OCI-LY1 (cell line): ENCODE measurements at regions not wholly inside any gene's neighbourhood (a gene's known extent, or its start where the extent isn't known, plus 50 kb on each side); places are given as distances from the start of the nearest gene placed in this dataset.

Experiments
- H2AFZ ChIP-seq: fragments of 200-600 bp; sonication (generic), shearing (Covaris generic); 2 replicates; pipeline ENCODE4 v1.6.0; 2014; ENCODE audit warnings: antibody characterized with exemption, mild to moderate bottlenecking, low read length
- H3F3A ChIP-seq: fragments of 200-600 bp; sonication (generic), shearing (Covaris generic); 2 replicates; pipeline ENCODE4 v1.6.0; 2014; ENCODE audit warnings: mild to moderate bottlenecking, antibody characterized with exemption, low read length, moderate library complexity; ENCODE audit not compliant: insufficient read depth
- H3K27ac ChIP-seq: fragments of 200-600 bp; sonication (generic); 2 replicates; pipeline ENCODE4 v1.5.1; 2014; ENCODE audit warnings: low read length, mixed run types, mild to moderate bottlenecking, low read depth; ENCODE audit not compliant: poor library complexity, severe bottlenecking
- H3K27me3 ChIP-seq: fragments of 200-600 bp; sonication (generic); 2 replicates; pipeline ENCODE4 v1.6.0; 2014; ENCODE audit warnings: antibody characterized with exemption, mild to moderate bottlenecking, low read length, moderate library complexity; ENCODE audit not compliant: insufficient read depth
- H3K36me3 ChIP-seq: fragments of 200-600 bp; sonication (generic); 2 replicates; pipeline ENCODE4 v1.6.1; 2014; ENCODE audit warnings: mild to moderate bottlenecking, antibody characterized with exemption, low read length, moderate library complexity, mixed read lengths; ENCODE audit not compliant: insufficient read depth
- H3K4me1 ChIP-seq: fragments of 200-600 bp; sonication (generic); 2 replicates; pipeline ENCODE4 v1.5.1; 2014; ENCODE audit warnings: mild to moderate bottlenecking, low read length, moderate library complexity; ENCODE audit not compliant: insufficient read depth, severe bottlenecking
- H3K4me2 ChIP-seq: fragments of 200-600 bp; sonication (generic), shearing (Covaris generic); 2 replicates; pipeline ENCODE4 v1.6.1; 2014; ENCODE audit warnings: low read length
- H3K4me3 ChIP-seq: fragments of 200-600 bp; sonication (generic); 2 replicates; pipeline ENCODE4 v1.5.1; 2014; ENCODE audit warnings: low read length, low read depth, mild to moderate bottlenecking, mixed read lengths; ENCODE audit not compliant: poor library complexity, severe bottlenecking
- H3K79me2 ChIP-seq: fragments of 200-600 bp; shearing (Covaris generic); 2 replicates; pipeline ENCODE4 v1.6.1; 2016; ENCODE audit warnings: mixed run types, low read length, mixed read lengths; ENCODE audit not compliant: insufficient read depth
- H3K9ac ChIP-seq: fragments of 200-600 bp; sonication (generic), shearing (Covaris generic); 2 replicates; pipeline ENCODE4 v1.6.1; 2014; ENCODE audit warnings: mild to moderate bottlenecking, low read length, mixed read lengths
- H3K9me2 ChIP-seq: fragments of 200-600 bp; sonication (generic), shearing (Covaris generic); 2 replicates; pipeline ENCODE4 v1.6.1; 2014; ENCODE audit warnings: low read depth, mild to moderate bottlenecking, low read length, mixed read lengths
- H3K9me3 ChIP-seq: fragments of 200-600 bp; shearing (Covaris generic); 2 replicates; pipeline ENCODE4 v1.6.1; 2014; ENCODE audit warnings: low read length, mixed read lengths
- H4K20me1 ChIP-seq: fragments of 200-600 bp; sonication (generic), shearing (Covaris generic); 2 replicates; pipeline ENCODE4 v1.6.0; 2016; ENCODE audit warnings: mild to moderate bottlenecking, low read length; ENCODE audit not compliant: insufficient read depth
- EZH2 ChIP-seq: fragments of 200-600 bp; sonication (generic), shearing (Covaris generic); IDR thresholded peaks from 2 replicates; pipeline ENCODE4 v1.8.0; 2017; ENCODE audit warnings: borderline replicate concordance, mixed run types, mild to moderate bottlenecking, antibody characterized with exemption, low read length, moderate library complexity, mixed read lengths
- TF ChIP-seq, protein P1 (sequence below): fragments of 200-600 bp; sonication (generic), shearing (Covaris generic); IDR thresholded peaks from 2 replicates; pipeline ENCODE4 v1.5.1; 2017; ENCODE audit warnings: mild to moderate bottlenecking, antibody characterized with exemption, low read length, moderate library complexity, mixed read lengths

DNA sequence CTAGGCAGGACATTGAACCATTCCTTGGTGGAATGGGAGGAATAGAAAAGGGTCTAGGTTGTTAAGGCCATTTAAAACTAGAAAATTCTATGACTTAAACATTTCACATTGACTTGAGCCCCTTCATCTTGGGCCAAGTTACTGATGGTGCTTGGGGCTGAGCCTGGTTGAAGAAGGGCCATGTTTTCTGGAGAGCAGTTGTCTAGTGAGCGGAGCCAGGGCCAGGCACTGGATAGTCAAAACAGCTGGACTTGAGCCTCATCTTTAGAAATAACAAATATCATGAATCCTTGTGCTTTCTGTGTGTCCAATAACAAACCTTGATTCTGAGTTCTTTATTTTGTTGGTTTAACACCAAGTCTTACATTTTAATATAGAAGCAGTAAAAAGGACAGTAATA lies 134.6 kb upstream of the TCF21 start:
- no peaks in the 10 kb centered on the region for H3K36me3 ChIP-seq
- H3K79me2 ChIP-seq, result no peaks in the 10 kb centered on the region
- H3K4me2 ChIP-seq, result no peak overlapping the region
- H3K9me3 ChIP-seq, result no peaks in the 10 kb centered on the region
- H3F3A ChIP-seq, result no peaks in the 10 kb centered on the region
- no peak overlapping the region for H3K9ac ChIP-seq
- TF ChIP-seq, protein P1, sequence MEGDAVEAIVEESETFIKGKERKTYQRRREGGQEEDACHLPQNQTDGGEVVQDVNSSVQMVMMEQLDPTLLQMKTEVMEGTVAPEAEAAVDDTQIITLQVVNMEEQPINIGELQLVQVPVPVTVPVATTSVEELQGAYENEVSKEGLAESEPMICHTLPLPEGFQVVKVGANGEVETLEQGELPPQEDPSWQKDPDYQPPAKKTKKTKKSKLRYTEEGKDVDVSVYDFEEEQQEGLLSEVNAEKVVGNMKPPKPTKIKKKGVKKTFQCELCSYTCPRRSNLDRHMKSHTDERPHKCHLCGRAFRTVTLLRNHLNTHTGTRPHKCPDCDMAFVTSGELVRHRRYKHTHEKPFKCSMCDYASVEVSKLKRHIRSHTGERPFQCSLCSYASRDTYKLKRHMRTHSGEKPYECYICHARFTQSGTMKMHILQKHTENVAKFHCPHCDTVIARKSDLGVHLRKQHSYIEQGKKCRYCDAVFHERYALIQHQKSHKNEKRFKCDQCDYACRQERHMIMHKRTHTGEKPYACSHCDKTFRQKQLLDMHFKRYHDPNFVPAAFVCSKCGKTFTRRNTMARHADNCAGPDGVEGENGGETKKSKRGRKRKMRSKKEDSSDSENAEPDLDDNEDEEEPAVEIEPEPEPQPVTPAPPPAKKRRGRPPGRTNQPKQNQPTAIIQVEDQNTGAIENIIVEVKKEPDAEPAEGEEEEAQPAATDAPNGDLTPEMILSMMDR, result no peak
- TF ChIP-seq EZH2, result no peak
- no peak overlapping the region for H3K27ac ChIP-seq
- H3K4me1 ChIP-seq, result no peaks in the 10 kb centered on the region
- H3K9me2 ChIP-seq, result no peaks in the 10 kb centered on the region
- H2AFZ ChIP-seq, result no peak overlapping the region
- no peaks in the 10 kb centered on the region for H4K20me1 ChIP-seq
- H3K27me3 ChIP-seq, result no peaks in the 10 kb centered on the region
- no peak overlapping the region for H3K4me3 ChIP-seq

DNA sequence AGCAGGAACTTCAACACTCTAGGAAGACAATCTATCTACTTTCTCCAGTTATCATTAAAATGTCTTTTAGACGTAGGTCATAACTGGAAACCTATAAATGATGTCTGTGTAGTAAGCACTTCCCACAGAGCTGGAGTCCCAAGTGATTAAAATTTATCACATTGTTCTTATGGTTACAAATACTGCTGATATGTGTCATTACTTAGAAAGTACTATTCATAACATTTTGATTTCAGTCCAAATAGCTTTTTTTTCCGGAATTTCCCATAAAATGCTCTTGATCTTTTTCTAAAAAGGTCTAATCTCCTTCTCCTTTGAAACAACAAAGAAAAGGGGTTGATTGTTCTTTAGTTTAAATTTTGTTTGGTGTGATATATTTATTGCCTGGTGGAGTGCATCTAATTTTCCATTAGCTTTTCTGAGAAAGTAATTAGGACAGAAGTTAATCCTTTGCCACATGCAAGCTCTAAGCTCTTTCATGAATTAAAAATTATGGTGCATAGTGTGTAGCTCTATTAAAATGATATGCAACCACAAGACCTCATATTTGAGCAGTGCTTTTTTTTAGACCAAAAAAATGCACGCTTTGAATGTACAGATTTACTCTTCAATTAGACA lies 132.7 kb upstream of the TCF21 start:
- Histone ChIP-seq H2AFZ (no peak overlapping the region), H3K9ac (no peak overlapping the region), H3K4me1 (no peaks in the 10 kb centered on the region), H3K27ac (no peak overlapping the region), H3K36me3 (no peaks in the 10 kb centered on the region), H3K9me2 (no peaks in the 10 kb centered on the region), H3K4me3 (no peak overlapping the region), H3K9me3 (no peaks in the 10 kb centered on the region), H3K79me2 (no peaks in the 10 kb centered on the region), H3K4me2 (no peak overlapping the region), H3F3A (no peaks in the 10 kb centered on the region), H4K20me1 (no peaks in the 10 kb centered on the region), H3K27me3 (no peaks in the 10 kb centered on the region)
- no peak for TF ChIP-seq EZH2
- TF ChIP-seq, protein P1, result no peak

DNA sequence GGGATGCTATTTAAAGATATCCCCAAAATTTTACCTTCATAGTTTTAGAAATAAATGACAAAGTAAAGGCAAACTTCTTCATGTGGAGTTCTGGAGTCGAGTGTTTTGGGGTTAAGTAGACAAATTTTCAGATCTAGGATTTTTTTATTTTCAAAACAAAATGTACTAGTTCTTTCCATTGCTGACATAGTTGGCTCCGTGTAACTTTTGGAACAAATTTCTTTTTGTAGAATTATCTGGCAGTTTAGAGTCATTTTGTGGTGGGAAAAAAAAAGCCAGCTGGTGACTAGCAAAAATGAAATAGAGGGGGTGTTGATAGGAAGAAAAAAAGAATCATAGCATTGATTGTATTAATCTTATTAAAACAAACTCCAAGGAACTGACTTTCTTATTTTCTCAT lies 131.6 kb upstream of the TCF21 start:
- Histone ChIP-seq H3K79me2 (no peaks in the 10 kb centered on the region), H2AFZ (no peak overlapping the region), H3K36me3 (no peaks in the 10 kb centered on the region), H3K4me2 (no peak overlapping the region), H3K9ac (no peak overlapping the region), H3K9me2 (no peaks in the 10 kb centered on the region), H3F3A (no peaks in the 10 kb centered on the region), H3K9me3 (no peaks in the 10 kb centered on the region), H3K4me1 (no peaks in the 10 kb centered on the region), H3K27ac (no peak overlapping the region), H3K27me3 (no peaks in the 10 kb centered on the region), H3K4me3 (no peak overlapping the region), H4K20me1 (no peaks in the 10 kb centered on the region)
- no peak for TF ChIP-seq EZH2
- TF ChIP-seq, protein P1, result no peak
